ENCODE measurements at regions not wholly inside any gene's neighbourhood (a gene's known extent, or its start where the extent isn't known, plus 50 kb on each side); places are given as distances from the start of the nearest gene placed in this dataset.
"Not testable (repeated sequence)": the region's sequence is repeated elsewhere in the genome, so short reads cannot be mapped to it uniquely, and the experiment has no call there.

DNA sequence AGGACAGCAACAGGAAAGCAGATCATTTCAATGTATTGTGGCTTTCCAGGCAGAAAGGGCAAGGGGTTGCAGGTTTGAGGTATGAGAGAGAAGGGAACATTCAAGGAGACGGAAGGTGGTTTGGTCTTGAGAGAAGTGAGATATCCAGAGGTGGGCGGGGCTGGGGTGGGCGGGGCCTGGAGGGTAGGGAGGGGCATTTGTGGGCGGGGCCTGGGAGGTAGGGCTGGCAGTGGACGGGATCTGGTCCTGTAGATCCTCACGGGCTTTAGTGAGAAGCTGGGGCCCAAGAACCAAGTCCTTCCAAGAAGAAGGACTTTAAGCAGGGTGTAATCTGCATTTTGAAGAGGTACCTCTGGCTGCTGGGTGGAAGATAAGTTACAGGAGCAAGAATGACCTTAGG, 199.2 kb downstream of the MN1 start:
- intact Hi-C loops (cut with micrococcal nuclease) = no loop called here

DNA sequence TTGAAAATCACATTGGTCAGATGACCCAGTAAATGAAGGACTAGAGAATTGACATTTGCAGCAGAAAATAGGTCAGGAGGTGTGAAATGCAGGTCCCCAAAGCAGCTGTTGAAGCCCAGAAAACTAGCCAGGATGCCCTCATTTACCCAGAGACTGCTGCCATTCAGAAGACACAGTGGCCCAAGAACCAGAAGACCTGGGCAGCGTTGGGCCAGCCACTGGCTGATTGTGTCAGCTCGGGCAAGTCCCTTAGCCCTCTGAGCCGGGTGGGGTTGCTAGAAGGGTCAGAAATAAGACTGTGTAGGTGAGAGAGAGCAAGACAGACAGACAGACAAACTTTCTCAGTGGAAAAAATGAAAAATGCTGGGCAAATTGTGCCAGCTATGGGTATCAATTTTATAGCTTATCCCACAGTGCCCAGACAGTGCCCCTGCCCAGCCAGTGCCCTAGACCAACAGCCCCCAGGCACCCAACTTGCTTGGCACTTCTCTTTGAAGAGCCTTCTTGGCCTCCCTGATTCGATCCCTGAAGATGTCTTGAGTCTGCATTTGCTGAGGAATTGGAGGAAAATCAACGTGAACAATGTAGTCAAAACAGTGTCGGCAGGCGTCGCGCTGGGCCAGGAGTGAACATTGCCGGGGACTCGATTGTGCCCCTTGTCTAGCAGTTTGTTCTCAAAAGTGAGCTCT, 198.3 kb downstream of the MN1 start:
- intact Hi-C loops (cut with micrococcal nuclease) = no loop called here
- H3K27me3 ChIP-seq (ENCODE audit: low read depth) = peaks cover 28% of the 10 kb centered on the region
- H3K4me3 ChIP-seq = no peak overlapping the region
- no peak overlapping the region for H3K27ac ChIP-seq (replicated peaks)
- H3K9me3 ChIP-seq (replicated peaks) = peaks cover 7% of the 10 kb centered on the region
- no peak for DNase-seq
- TF ChIP-seq, protein P1, sequence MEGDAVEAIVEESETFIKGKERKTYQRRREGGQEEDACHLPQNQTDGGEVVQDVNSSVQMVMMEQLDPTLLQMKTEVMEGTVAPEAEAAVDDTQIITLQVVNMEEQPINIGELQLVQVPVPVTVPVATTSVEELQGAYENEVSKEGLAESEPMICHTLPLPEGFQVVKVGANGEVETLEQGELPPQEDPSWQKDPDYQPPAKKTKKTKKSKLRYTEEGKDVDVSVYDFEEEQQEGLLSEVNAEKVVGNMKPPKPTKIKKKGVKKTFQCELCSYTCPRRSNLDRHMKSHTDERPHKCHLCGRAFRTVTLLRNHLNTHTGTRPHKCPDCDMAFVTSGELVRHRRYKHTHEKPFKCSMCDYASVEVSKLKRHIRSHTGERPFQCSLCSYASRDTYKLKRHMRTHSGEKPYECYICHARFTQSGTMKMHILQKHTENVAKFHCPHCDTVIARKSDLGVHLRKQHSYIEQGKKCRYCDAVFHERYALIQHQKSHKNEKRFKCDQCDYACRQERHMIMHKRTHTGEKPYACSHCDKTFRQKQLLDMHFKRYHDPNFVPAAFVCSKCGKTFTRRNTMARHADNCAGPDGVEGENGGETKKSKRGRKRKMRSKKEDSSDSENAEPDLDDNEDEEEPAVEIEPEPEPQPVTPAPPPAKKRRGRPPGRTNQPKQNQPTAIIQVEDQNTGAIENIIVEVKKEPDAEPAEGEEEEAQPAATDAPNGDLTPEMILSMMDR (IDR thresholded peaks at IDR 0.05; ENCODE audit: borderline replicate concordance) = no peak
- no peaks in the 10 kb centered on the region for H3K36me3 ChIP-seq
- no peaks in the 10 kb centered on the region for H3K4me1 ChIP-seq

More for the DNA sequence above, 199.2 kb downstream of the MN1 start:
- Histone ChIP-seq H3K36me3 (no peaks in the 10 kb centered on the region), H3K4me3 (no peak overlapping the region), H3K27ac (replicated peaks) (no peak overlapping the region), H3K4me1 (no peaks in the 10 kb centered on the region), H3K9me3 (replicated peaks) (peaks cover 7% of the 10 kb centered on the region), H3K27me3 (ENCODE audit: low read depth) (peaks cover 28% of the 10 kb centered on the region)
- DNase-seq = no peak
- TF ChIP-seq, protein P1 (IDR thresholded peaks at IDR 0.05; ENCODE audit: borderline replicate concordance) = no peak

- no peak for DNase-seq
- no peak overlapping the region for H3K4me3 ChIP-seq
- H3K9me3 ChIP-seq (replicated peaks) = peaks cover 7% of the 10 kb centered on the region
- TF ChIP-seq, protein P1 (IDR thresholded peaks at IDR 0.05; ENCODE audit: borderline replicate concordance) = no peak
- intact Hi-C loops (cut with micrococcal nuclease) = no loop called here
- no peaks in the 10 kb centered on the region for H3K36me3 ChIP-seq
- H3K27ac ChIP-seq (replicated peaks) = no peak overlapping the region
- no peaks in the 10 kb centered on the region for H3K4me1 ChIP-seq
- H3K27me3 ChIP-seq (ENCODE audit: low read depth) = peaks cover 28% of the 10 kb centered on the region
These were observed 197.8 kb downstream of the MN1 start for GRCh38 chr22:27603800-27604144.

DNA sequence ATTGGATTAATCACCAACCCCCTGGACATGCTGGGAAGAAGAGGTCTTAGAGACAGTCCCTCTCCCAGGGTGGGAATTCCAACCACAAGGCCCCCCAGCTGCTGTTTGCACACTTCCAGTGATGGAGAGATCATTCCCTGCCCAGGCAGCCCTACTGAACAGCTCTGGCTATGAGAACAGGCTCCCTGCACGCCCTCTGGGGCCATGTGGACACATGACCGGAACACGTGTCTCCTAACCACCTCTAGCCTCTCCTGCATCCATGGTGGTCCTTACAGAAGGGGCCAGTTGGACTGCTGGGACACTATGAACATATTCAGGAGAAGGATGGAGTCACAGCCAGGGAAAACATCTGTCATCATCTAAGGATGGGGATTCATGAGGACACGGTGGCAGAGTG, 196.2 kb downstream of the MN1 start:
- no peaks in the 10 kb centered on the region for H3K36me3 ChIP-seq
- peaks cover 39% of the 10 kb centered on the region for H3K27me3 ChIP-seq (ENCODE audit: low read depth)
- H3K27ac ChIP-seq (replicated peaks) = no peak overlapping the region
- TF ChIP-seq, protein P1 (IDR thresholded peaks at IDR 0.05; ENCODE audit: borderline replicate concordance) = no peak
- no peak overlapping the region for H3K4me3 ChIP-seq
- DNase-seq = no peak
- intact Hi-C loops (cut with micrococcal nuclease) = no loop called here
- no peaks in the 10 kb centered on the region for H3K4me1 ChIP-seq
- peaks cover 7% of the 10 kb centered on the region for H3K9me3 ChIP-seq (replicated peaks)

- H3K36me3 ChIP-seq; intact Hi-C loops (cut with micrococcal nuclease); H3K9me3 ChIP-seq (replicated peaks): not testable (repeated sequence)
These were observed 193.8 kb downstream of the MN1 start for GRCh38 chr22:27607750-27608149.

DNA sequence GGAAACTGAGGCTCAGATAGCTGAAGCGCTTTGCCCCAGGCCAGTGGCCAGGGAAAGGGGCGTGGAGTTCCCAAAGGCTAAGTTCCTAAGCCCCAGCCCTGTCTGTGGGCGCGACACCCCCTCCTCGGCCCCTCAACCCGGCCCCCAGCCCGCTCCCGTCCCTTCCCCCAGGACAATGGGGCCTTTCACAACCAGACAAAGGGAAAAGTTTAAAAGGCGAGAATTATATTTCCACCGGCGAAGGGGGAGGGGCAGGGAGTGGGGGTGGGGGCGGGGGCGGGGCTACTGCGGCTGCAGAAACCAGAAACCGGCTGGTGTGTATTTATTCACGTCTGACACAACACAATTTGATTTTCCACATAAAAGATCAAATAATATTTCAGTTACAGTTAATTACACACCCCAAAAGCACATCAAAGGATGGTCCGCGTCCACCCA, 192.1 kb downstream of the MN1 start:
- DNase-seq = no peak

More at GRCh38 chr22:27607750-27608149, 193.8 kb downstream of the MN1 start:
- not testable (repeated sequence) for H3K4me1 ChIP-seq; H3K27ac ChIP-seq (replicated peaks); H3K4me3 ChIP-seq; DNase-seq
- peaks cover 50% of the 10 kb centered on the region for H3K27me3 ChIP-seq (ENCODE audit: low read depth)

DNA sequence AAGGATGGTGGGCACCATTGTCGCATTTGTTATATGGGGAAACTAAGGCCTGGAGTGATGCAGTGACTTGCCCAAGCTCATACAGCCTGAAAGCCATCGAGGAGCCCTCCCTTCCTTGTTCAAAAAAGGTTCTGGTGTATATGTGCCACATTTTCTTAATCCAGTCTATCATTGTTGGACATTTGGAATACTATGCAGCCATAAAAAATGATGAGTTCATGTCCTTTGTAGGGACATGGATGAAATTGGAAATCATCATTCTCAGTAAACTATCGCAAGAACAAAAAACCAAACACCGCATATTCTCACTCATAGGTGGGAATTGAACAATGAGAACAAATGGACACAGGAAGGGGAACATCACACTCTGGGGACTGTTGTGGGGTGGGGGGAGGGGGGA, 191.4 kb downstream of the MN1 start:
- intact Hi-C loops (cut with micrococcal nuclease); H3K36me3 ChIP-seq; H3K27ac ChIP-seq (replicated peaks); H3K4me1 ChIP-seq; H3K4me3 ChIP-seq; DNase-seq; H3K9me3 ChIP-seq (replicated peaks): not testable (repeated sequence)
- H3K27me3 ChIP-seq (ENCODE audit: low read depth) = peaks cover 54% of the 10 kb centered on the region

More for the DNA sequence above, 192.1 kb downstream of the MN1 start:
- Histone ChIP-seq H3K4me3 (no peak overlapping the region), H3K36me3 (no peaks in the 10 kb centered on the region), H3K27me3 (ENCODE audit: low read depth) (peaks cover 51% of the 10 kb centered on the region), H3K27ac (replicated peaks) (no peak overlapping the region), H3K4me1 (peaks cover 6% of the 10 kb centered on the region), H3K9me3 (replicated peaks) (peaks cover 4% of the 10 kb centered on the region)
- TF ChIP-seq, protein P1 (IDR thresholded peaks at IDR 0.05; ENCODE audit: borderline replicate concordance) = no peak
- intact Hi-C loops (cut with micrococcal nuclease) = no loop called here

Measured in left ventricle myocardium inferior (tissue), 1 donor.